Head of caudate nucleus (tissue), 42 donors: ENCODE measurements at regions not wholly inside any gene's neighbourhood (a gene's known extent, or its start where the extent isn't known, plus 50 kb on each side); places are given as distances from the start of the nearest gene placed in this dataset.

Source experiments
- DNase-seq, 42 donors: peaks; one replicate each; pipeline versions ENCODE4 v3.0.0 to v3.0.0-alpha.2; 2020 to 2021; ENCODE audit warnings: mixed read lengths in 7 of 42
- intact Hi-C: fragments of 100-400 bp; cut with DNase I; formaldehyde crosslinking; loops from one replicate; pipeline ENCODE4 v1.15.0; 2022

DNA sequence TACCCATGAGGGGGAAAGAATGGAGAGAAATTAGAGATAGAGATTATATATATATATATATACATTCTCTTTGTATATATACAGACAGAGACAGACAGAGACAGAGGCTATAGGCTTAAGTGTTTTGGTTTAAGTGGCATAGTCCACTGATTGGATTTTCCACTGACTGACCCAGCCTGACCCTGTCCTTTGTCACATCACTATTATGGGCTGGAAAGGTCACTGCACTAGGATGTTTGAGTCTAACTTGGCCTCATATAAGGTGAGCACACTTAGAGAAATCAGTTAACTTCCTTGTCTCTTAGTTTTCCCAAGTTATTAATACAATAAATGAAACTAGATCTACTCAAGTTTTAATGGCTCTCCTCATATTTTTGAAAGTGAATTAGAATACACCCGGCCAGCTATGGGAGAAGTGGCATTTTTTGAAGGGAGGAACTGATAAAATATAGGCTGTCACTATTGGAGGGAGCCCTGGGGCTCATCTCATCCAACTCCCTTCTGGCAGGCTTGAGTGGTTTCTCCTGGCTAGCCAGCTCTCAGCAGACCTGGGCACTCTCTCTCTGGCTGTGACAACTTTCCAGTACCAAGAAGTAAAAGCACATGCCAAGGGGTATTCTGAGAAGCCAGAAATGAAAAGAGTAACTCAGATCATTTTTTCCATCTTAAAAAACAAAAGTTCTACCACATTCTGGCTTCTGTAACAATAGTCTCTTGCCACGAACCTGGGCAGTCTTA is 455.6 kb upstream of the ANKRD30A start:
- intact Hi-C loops: no loop called here
- DNase-seq: peak in 7 of 42 donors; percentile 5 to 17 (median 11)

DNA sequence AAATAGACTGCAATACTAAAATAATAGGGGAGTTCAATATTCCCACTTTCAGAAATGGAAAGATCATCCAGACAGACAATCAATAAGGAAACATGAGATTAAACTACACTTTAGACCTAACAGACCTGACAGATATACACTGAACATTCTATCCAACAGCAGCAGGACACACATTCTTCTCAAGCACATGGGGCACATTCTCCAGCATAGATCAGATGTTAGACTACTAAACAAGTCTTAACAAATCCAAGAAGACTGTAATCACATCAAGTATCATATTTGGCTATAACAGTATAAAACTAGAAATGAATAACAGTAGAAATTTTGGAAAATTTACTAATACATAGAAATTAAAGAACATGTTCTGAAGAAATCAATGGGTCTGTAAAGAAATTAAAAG is 458.9 kb upstream of the ANKRD30A start:
- DNase-seq: no peak
- intact Hi-C loops: no loop called here

DNA sequence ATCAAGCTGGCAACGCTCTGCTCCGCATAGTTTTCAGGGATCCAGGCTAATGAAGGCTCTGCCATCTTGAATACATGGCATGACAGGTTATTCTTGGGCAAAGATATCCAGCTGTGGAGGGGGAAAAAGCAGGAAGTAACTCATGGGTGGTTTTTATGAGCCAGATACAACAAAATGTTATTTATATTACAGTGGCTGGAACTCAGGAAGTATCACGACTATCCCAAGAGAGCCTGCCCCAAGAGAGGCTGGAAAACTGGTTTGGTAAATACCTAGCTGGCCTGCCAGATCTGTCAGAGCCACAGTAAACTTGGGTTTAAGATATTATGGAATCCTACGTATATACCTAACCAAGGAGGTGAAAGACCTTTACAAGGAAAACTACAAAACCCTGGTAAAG is 462.8 kb upstream of the ANKRD30A start:
- DNase-seq: no peak
- intact Hi-C loops: no loop called here

DNA sequence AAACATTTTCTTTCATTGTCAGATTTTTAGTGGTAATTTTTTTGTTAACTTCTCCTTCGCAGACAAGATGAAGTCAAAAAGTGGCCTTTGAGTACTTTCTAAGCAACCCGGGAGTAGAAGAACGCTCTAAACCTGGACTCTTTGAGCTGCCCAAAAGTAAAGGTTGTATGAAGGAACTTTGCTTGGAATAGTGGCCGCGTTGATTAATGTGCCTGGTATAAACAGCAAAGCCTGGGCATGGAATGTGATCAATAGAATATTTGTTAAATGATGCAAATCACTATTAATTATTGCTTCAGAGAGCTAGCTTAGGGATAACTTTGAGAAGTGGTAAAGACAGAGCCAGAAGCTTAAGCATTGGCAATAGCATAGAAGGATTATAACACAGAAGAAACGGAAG is 475.1 kb upstream of the ANKRD30A start:
- DNase-seq: no peak
- intact Hi-C loops: no loop called here

DNA sequence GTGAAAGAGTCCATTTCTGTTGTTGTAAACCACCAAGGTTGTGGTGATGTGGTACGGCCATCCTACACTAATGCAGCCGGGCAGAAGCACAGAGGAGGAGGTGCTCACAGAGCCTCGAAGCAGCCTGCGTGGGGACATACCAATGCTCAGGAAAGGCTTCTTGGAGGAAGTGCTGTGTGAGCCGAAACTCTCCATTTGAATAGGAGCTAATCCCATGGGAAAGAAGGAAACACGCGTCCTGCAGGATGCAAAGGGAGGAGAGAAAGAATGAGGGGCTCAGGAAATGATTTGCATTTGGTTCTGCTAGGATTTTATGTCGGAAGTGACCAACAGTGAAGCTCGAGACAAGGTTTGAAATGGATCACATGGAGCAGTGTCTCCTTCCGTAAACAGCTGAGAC is 477.9 kb upstream of the ANKRD30A start:
- intact Hi-C loops: no loop called here
- DNase-seq: no peak

DNA sequence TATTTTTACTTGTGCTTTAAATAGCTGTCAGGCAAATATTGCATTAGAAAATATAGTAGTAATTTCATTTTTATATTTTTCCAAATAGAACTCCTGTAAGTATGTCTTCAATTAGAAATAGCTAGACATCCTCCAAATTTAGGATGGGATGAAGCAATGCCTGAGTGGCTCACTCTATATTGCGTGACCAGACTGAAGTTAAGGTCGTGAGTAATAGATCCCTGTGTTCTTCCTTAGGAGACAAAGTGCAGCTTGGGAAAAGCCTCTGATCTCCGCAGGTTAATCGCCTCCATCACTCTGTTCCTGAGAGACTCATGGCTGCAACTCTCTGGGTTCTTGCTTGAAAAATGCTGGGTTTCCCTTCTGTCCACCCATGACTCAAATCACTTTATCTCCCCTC is 484.8 kb upstream of the ANKRD30A start:
- intact Hi-C loops: no loop called here
- DNase-seq: no peak

DNA sequence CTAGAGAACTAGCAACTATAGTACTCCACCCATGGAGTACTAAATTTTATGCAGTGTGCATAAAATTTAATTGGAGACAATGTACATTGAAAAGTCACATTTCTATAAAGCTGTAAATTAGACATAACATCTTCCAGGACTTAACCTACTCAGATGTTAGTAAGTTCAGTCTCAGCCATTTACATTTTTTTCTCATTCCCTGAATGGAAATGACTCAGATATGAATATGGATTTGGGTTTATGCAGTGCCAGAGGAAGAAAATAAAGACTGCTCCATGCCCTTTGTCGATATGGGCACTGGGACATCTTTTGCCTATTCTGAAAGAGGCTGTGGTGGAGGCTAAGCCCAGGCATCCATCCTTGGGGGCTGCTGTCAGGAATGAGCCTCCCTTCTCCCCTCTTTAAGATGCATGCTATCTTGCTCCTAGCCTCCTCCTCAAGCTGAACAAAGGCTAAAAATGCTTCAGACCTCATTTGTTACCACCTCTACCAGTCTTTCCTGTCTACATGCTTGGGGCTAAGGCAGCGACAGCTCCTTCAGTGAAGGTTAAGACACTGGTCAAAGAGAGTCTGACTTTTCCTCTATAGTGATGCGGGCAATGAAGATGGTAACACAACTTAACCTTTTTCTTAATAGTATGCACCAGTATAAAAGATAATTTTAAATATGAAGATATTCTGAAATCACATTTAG is 486.8 kb upstream of the ANKRD30A start:
- no peak for DNase-seq
- intact Hi-C loops: no loop called here

DNA sequence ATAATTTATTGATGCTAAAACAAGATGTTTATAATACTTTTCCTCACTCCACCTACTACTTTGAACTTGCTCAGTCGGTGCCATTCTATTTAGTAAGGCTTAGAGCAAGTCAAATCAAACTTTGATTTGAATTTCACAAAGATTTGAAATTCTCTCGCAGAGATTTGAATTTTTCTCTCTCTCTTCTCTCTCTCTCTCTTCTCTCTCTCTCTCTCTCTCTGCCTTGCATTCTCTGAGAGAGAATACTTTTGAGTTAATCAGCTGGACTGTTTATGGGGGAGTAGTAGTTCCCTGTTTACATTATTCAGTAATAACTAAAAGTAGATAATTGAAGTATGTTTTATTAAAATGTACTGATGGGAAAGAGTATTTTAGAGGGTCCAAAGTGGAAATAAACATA is 488.5 kb upstream of the ANKRD30A start:
- intact Hi-C loops: no loop called here
- no peak for DNase-seq

DNA sequence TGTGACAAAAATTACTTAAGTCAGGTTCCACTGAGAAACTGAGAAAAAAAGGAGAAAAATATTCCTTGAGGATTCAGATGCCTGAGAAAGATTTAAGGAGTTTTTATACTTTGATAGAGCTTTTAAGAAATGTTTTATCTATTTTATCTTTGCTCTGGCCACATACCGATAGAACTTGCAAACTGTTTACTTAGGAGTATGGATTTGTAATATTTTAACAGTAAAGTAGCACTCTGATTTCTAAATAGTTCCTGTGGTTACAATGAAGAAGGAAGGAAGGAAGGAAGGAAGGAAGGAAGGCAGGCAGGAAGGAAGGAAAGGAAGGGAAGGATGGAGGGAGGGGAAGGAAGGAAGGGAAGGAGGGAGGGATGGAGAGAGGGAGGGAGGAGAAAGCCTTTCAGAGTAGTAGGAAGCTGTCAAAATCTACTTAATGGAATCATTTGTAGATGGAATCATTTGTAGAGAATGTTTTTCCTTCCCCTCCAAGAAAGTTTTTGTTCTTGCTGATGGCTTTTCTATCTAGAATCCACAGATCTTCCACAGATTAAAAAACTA is 489.0 kb upstream of the ANKRD30A start:
- intact Hi-C loops: no loop called here
- no peak for DNase-seq

DNA sequence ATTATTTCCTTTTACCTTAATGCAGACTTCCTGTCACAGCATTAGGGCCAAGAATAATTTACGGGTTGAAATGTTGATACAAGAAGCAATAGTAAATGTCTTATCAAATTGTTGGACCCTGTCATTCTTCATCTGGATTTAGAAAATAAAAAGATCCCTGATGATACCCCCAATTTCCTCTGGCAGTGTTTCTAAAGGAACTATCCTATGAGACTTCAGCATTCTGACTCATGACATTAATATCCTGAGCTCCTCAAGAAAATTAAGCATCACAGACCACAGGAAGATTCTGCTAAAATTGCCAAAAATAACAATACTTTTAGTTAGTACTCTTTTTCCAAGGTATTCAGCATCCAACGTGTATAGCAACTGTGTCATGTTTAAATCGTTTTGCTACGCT is 490.5 kb upstream of the ANKRD30A start:
- intact Hi-C loops: no loop called here
- no peak for DNase-seq

DNA sequence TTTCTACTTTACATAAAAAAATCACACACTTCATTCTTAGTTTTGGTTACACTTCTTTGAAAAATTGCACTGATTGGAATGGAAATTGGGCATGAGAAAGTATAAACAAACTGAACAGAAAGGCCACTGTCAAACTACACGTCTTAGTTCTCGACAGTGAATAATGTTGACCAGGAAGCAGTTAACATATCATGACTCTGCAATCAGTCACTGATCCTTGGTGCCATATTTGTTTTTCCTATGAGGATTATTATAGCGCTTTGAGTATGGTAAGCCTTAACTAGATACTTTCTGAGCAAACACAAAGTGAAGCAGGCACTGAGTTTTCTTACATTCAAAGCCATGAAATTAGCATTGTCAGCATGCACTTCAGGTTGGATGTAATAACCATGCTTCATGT is 495.1 kb upstream of the ANKRD30A start:
- intact Hi-C loops: no loop called here
- DNase-seq: no peak

DNA sequence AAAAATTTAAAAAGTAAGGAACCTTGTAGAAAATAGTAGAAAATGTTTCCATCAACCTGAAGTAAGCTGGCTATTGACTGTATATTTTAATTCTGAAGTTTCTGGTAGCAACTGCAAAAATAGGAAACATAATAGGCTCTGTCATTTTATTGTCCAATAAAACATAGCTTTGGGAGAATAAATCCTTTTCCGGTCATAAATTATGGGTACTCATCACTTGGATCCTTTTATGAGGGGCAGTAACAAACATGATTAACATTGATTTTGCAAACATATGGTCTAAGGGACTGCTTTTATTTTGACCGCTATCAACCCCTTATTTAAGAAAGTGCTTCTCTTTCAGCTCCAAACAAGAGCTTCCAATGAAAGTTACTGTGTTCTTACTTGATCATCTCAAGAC is 495.9 kb upstream of the ANKRD30A start:
- intact Hi-C loops: no loop called here
- DNase-seq: no peak

DNA sequence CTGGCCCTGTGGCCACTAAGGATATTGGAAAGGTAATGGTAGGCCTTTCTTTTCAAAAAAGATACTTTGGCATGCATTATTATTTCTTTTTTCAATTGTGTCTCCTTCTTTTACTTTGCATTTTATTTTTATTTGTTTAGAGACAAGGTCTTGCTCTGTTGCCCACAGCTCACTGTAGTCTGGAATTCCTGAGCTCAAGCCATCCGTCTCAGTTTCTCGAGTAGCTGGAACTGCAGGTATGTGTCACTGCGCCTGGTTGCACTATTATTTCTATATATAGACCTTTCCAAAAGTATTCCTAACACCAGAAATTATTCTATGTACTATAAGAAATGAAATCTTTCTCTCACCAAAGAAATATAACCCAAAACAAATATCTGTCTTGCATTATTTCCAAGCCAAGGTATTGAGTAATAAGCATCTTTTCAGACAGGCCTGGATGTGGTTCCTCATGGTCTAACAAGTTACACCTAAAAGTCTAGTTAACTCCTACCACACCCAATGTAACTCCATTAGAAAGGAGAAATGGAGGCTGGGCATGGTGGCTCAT is 500.8 kb upstream of the ANKRD30A start:
- no peak for DNase-seq
- intact Hi-C loops: no loop called here

DNA sequence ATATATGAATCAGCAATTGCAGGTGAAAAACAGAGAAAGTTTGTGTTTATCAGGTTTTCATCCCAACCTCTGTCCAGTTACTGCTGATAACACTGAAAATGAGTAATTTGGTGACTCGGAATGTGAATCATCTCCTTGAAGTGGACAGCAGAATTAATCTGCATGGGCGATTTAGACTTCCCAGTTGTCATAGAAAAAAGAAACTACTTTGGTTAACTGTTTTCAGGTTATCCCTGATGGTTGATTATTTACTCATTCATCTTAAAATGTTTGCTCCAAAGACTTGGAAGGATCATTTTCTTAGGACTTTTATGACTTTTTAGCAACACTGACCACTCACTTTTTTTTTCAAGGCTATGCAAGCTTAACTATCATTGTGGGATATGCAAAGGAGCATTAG is 504.1 kb upstream of the ANKRD30A start:
- DNase-seq: no peak
- intact Hi-C loops: no loop called here

DNA sequence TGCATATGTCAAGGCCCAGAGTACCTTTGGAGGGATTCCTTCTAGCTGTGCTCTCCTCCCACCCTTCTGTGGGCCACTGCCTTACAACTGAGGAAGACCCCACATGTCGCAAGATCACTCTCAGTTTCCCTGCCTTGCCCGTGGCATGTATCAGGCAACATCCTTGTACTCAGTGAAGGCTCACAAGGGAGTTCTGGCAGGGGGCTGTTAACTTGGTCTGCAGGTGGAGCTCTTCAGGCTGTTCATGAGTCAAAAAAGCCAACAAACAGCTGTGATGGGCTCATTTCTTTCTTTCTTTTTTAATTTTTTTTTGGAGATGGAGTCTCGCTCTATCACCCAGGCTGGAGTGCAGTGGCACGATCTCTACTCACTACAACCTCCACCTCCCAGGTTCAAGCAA is 513.0 kb upstream of the ANKRD30A start:
- intact Hi-C loops: no loop called here
- no peak for DNase-seq

DNA sequence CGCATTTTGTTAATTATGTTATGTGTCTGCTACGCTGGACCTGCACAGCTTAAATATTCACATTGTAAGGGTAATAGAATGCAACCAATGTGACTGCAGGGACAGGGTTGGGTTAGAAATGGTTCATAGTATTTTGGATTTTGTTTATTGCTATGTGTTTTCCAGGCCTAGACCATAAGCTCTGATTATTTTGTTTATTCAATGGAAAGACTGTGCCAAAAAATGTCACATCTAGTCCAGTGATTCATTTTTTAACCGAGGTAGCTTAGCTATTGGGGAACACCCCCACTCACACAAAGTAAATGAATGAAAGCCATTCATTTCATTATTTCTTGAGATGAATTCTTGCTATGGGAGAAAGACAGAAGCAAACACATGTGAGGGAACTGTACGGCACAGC is 516.5 kb upstream of the ANKRD30A start:
- DNase-seq: no peak
- intact Hi-C loops: no loop called here

DNA sequence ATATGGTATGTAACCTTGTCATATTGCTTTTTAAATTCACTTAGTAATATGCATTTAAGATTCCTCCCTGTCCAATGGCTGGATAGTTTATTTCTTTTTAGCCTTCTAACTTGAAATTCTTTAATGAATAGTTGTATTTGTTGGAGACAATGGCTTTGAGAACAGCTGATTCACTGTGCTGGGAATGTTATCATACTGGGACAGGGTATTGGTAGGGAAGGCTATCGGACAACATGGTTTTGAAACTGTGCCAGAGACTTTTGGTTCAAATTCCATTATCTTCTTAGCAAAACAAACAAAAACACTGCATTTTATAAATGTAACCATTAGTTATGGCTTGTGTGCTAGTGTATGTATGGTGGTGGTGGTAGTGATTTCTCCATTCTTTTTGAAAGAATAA is 517.1 kb upstream of the ANKRD30A start:
- intact Hi-C loops: no loop called here
- no peak for DNase-seq

DNA sequence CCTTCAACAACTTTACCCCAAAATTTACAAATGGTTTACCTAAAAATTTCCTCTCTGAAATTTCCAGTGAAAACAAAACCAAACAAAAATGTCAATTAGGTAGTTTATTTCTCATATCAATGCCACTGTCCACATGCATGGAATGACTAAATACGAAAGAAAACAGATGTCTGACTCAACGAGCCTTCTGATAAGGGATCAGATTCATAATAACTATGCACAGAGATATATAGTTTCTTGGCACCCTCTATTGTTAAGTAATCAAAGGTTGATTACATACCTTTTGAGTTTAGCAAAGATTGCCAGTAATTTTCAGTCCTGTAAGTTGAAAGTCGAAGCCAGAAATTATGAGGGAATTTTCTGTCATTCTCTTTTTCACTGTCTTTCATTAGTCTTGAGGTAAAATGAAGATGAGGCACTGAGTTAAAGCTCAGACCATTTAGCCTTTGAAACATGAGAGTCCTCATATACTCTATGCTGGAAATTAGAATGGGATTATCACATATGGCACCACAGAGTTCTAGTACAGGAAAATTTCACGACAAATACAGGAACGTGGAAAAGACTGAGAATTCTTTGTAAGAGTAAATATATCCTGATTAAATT is 519.1 kb upstream of the ANKRD30A start:
- DNase-seq: no peak
- intact Hi-C loops: no loop called here

DNA sequence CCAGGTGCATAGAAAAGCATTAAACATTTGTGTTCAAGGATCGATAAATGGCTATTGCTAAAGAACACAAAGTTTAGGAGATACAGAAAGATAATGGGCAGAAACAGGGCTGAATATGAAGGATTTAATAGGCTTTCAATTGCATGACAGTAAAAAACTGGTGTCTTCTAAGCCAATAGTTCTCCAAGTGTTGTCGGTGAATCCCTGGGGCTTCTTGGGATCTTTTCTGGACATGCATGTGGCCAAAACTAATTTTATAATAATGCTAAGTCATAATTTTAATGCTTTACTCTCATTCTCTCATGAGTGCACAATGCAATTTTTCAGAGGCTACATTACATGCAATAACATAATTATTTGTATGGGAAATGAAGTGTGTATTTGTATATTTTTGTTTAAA is 521.1 kb upstream of the ANKRD30A start:
- intact Hi-C loops: no loop called here
- DNase-seq: no peak

DNA sequence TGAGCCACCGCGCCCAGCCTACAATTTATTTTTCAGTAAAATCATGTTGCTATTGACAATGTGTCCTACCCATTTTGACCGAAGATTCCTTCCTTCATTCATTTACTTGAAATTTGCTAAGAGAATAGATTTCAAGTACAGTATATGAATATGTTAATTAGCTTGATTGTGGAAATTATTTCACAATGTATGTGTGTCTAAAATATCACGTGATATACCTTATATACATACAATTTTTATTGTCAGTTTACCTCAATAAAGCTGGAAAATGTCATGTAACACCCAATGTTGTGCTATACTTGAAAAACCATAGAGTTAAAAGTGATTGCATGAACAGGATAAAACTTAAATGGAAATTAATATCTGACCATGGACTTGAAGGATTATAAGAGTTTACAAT is 521.7 kb upstream of the ANKRD30A start:
- intact Hi-C loops: no loop called here
- no peak for DNase-seq
